A673 (cell line): ENCODE measurements at regions not wholly inside any gene's neighbourhood (a gene's known extent, or its start where the extent isn't known, plus 50 kb on each side); places are given as distances from the start of the nearest gene placed in this dataset.

ENCODE experiments used
- CTCF ChIP-seq: fragments of 300-800, 200-600 bp; sonication (generic); conservative IDR thresholded peaks from 2 replicates; pipeline ENCODE4 v1.5.1; 2017; ENCODE audit warnings: low read depth, mild to moderate bottlenecking, antibody characterized with exemption, low read length, moderate library complexity, mixed read lengths
- EZH2 ChIP-seq: fragments of 200-600 bp; sonication (generic); IDR thresholded peaks from 2 replicates; pipeline ENCODE4 v1.6.1; 2017; ENCODE audit warnings: borderline replicate concordance, low read depth, mild to moderate bottlenecking, mixed read lengths, antibody characterized with exemption, low read length; ENCODE audit not compliant: poor library complexity, severe bottlenecking

- TF ChIP-seq CTCF (no peak), EZH2 (no peak)
These were observed 75.8 kb upstream of the TSHZ3 start for GRCh38 chr19:31424861-31425620.
